GM12872 (cell line): ENCODE measurements at regions not wholly inside any gene's neighbourhood (a gene's known extent, or its start where the extent isn't known, plus 50 kb on each side); places are given as distances from the start of the nearest gene placed in this dataset.

Experiments used
- TF ChIP-seq, protein P1 (sequence below): IDR thresholded peaks from 3 replicates; pipeline ENCODE4 v1.5.1; 2011; ENCODE audit warnings: low read depth, mild to moderate bottlenecking, low read length, moderate library complexity; ENCODE audit not compliant: insufficient read depth

GRCh38 chr3:78267235-78267634, 1227.3 kb downstream of the ROBO2 start:
- TF ChIP-seq, protein P1, sequence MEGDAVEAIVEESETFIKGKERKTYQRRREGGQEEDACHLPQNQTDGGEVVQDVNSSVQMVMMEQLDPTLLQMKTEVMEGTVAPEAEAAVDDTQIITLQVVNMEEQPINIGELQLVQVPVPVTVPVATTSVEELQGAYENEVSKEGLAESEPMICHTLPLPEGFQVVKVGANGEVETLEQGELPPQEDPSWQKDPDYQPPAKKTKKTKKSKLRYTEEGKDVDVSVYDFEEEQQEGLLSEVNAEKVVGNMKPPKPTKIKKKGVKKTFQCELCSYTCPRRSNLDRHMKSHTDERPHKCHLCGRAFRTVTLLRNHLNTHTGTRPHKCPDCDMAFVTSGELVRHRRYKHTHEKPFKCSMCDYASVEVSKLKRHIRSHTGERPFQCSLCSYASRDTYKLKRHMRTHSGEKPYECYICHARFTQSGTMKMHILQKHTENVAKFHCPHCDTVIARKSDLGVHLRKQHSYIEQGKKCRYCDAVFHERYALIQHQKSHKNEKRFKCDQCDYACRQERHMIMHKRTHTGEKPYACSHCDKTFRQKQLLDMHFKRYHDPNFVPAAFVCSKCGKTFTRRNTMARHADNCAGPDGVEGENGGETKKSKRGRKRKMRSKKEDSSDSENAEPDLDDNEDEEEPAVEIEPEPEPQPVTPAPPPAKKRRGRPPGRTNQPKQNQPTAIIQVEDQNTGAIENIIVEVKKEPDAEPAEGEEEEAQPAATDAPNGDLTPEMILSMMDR = no peak

DNA sequence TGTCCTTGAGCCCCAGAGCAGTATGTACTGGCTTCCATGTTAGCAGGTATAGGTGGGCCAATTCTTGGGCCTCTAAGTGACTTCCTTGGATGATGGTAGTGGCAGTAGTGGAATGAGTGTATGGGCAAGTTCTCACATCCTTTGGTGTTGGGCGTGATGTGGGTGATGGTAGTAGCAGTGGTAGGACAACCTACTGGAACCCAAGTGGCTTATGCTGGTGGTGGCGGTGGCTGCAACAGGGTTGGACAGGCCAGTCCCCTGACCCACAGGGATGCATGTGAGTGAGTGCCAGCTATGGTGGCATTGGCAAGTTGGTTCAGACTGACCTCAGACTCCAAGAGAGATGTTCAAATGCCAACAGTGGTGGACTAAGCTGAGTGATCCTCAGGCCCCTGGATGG, 1228.2 kb downstream of the ROBO2 start:
- TF ChIP-seq, protein P1 = no peak

DNA sequence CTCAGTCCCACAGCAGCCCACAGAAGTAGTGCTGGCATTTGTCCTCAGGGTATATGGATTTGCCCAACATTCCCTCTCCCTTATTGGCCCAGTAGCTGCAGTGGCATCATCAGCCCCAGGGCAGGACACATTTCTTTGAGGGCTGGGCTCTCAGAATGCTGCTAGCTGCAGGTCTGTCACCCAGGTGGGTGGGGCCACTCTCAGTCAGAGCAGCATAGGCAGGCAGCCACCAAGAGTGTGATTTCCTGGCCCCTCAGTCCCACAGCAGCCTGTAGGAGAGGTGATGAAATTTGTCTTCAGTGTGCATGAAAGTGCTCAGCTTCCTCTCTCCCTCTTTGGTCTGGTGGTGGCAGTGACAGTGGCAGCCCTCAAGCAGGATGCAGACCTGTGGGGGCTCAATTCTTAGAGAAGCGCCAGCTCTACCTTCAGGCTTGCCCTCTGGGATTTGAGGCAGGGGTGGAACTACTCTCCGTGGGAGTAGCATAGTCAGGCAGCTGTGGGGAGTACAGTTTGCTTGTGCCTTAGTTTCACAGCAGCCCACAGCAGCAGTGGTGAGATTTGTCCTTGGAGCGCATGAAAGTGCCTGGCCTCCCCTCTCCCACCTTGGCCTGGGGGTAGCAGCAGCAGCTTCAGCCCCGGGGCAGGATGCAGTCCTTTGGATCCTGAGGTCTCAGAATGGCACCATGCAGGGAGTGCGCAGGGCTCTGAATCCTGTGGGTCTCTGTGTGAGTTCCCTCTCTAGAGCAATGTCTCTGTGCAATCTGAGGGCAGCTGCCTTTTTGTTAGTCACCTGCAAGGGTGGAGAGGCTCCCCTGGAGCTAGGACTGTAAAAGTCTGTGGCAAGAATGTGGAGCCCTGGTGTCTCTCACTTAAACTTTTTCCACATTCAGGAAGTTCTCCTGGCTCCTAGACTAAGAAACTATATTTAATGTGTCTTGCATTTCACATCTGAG, 1229.1 kb downstream of the ROBO2 start:
- TF ChIP-seq, protein P1 = no peak

DNA sequence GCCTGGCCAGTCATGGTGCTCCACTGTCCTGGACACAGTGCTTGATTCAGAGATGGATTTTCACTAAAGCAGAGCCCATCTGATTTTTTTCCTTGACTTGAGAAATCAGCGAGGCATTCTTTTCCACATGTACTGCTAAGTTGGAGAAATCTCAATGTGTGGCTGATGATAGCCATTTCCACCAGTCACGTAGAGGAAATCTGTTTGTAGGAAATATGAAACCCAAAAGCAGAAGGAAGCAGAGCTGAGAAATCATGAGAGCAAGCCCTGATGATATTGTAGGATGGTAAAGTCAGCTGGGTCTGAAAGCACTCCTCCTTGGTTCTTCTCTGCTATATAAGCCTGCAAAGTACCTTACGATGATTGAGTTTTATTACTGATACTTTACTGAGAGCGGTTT, 1233.4 kb downstream of the ROBO2 start:
- TF ChIP-seq, protein P1 = no peak

GRCh38 chr3:78274475-78275065, 1234.7 kb downstream of the ROBO2 start:
- TF ChIP-seq, protein P1 = no peak

DNA sequence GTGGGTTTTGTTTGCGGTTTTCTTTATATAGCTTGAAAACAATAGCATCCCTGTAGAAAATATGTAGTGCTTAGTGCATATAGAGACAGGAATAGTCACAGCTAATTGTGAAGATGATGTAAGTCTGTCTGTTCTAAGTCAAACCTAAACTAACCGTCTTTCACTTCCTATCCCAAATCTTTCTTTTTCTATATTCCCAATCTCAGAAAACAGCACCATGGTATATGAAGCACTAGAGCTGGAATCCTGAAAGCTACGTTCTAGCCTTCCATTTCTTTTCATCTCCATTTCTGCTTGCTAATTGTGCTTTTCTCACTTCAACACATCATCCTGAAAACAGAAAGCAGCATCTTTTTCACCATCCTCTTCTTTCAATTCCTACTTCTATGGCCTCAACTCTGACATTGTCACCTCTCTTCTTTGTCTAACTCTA, 1235.5 kb downstream of the ROBO2 start:
- TF ChIP-seq, protein P1 = no peak

DNA sequence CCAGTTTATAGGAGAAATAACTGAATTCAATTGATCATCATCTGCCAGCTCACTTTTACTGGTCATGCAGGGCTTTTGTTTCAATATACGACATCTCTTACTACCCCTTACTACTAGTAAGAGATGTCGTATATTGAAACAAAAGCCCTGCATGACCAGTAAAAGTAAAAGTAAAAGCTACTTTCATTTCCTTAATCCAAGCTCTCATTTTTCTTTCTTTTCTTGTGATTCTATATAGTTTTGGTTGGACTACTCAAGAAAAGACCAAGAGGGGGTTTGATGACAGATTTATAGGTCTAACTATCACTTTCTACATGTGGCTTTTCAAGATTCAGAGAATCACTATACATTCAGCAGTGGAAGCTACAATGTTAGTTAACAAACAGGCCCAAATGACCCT, 1237.3 kb downstream of the ROBO2 start:
- TF ChIP-seq, protein P1 = no peak
